Suppressor macrophage treated with lipopolysaccharide for 4 hours (primary cell): ENCODE measurements at regions not wholly inside any gene's neighbourhood (a gene's known extent, or its start where the extent isn't known, plus 50 kb on each side); places are given as distances from the start of the nearest gene placed in this dataset.

Experiments
- DNase-seq: peaks from one replicate; pipeline ENCODE4 v3.0.0-alpha.2; 2020

DNA sequence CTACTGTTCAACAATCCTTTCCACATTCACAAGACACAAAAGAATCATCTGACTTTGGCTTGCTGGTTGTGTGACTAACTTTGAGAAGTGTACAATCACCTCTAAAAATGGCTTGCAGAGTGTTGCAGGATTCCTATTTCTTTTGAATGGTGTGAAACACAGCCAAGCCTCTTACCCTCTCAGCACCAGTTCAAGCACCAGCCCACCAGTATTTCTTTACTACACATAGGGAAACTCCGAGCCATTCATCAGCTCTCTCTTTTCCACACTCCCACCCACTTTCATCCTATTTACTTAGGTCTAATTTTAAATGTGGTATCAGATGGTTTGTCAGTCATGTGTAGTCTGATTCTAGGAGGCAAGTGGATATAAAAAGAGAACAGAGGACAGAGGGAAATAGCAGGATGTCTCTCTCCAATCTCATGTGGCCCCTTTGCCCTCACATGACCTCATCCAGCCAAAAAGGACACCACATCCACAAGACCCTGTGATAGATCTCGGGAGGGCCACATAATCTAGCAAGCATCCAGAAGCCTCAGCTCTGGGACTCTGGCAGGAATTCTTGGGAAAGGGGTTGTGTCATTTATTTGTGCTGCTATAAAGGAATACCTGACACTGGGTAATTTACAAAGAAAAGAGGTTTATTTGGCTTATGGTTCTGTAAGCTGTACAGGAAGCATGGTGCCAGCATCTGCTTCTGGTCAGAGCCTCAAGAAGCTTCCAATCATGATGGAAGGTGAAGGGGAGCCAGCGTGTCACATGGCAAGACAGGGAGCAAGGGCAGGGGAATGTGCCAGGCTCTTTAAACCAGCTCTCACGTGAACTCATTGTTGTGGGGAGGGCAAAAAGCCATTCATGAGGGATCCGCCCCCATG lies 66.8 kb upstream of the NEBL start:
- no peak for DNase-seq

DNA sequence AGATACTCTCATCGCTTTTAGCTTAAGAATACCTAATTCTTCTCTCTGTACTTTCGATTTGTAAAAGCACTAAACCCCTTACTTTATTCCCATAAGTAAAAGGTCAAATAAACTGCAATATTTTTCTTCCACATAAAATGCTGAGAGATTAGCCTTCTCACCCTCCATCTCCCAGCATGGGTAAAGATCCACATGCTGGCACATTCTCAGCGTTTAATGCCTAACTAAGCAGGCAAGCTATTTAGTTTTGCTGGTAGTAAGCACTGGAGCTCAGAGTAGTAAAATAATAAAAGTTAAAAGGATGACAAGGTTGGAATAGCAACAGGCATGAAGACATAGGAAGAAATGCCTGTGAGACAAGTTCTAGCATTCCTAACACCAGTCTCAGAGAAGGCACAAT lies 65.9 kb upstream of the NEBL start:
- no peak for DNase-seq

DNA sequence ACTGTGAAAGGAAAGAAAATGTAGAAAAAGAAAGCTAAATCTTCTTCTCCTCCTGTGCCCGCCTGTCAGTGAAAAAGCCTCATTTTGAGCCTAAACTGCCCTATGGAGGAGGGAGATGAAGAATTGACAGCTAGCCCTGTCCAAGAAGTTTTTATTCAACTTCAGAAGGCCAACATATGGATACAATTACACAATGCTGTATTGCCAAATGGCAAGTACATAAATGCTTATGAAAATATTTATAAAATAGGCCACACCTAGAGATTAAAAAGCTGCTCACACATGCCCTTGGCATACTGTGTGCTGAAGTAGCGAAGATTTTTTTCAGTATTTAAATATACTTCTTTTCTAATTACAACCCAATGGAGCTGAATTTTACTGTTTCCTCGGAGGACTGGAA lies 65.1 kb upstream of the NEBL start:
- no peak for DNase-seq

DNA sequence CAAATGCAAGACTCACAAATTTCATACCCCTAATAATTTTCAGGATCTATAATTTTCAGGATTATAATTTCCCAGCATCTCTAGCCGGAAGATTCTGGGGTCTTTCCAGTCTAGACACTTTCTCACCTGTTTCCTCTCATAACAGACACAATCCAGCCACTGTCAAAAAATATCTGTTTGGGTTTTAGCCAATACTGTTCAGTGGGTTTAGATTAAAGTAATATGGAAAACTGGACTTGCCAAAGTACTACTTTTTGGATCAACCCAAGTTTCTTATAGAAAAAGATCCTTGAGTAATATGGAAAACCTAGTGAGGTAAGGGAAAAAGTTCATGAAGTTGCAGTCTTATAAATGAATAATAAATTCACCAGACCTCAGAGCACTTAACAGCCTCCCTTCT lies 62.1 kb upstream of the NEBL start:
- no peak for DNase-seq

DNA sequence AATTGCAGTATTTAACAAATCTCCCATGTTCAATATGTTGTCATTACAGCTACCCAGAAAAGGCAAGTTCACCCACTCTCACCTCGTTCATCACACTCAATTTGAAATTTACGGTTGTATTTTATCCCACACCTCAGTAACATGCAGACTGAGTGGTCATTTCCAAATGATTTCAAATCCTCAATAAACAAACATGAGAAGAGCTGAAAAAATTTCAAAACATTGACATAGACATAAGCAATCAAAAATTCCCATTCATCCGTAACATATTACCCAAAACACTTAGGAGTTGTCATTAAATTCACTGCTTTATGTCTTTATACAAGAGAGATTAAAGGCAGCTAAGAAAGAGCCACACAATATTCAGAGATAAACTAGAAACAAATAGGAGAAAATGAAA lies 61.7 kb upstream of the NEBL start:
- no peak for DNase-seq

DNA sequence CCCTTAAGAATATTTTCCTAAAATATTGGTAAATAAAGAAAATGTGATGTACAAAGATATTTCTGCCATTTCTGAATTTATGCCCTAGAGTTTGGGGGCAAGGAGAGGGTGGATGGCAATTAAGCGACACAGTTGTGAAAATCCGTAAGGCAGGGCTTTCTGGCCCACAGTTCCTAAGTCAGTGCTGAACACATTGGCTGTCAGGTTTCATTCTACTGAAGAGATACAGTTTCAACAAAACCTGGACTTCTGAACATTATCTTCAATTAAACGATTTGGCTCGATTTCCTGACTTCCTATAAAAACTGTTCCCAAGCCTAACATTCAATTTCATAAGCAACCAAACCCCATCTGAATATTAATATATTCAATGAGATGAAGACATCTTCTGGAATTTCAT lies 61.1 kb upstream of the NEBL start:
- no peak for DNase-seq

DNA sequence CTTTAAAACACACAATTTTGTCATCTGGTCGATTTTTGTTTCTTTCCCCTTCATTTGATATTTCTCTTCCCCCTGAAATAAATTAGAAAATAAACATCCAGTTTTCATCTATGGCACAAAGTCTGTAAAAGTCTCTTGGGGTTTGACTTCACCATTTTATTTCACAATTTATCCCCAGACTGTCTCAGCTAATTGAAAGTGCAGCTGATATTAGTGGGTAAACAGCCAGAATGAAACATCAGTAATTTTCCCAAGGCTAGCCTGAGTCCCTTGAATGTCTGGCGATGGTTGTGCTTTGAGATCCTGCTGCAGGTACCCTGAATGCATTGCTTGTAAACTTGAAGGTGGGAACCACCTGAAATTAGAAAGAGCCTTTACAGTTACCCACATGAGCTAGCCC lies 60.6 kb upstream of the NEBL start:
- DNase-seq = no peak

DNA sequence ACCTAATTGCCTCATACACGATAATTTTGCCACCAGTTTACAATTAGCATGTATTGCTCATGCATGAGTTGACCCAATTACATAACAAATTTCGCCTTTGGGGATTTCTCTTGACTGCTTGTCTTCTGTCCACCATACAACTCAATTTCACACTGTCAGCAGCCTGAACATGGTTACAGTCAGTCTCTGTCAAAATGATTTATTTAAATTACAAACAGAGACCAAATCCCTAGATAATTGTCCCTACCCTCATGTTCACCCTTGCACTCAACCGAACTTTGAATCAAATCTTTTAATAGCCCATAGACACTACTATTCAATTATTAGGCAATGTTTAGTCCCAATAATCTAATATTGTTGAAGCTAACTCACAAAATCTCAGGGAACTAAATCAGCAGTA lies 59.7 kb upstream of the NEBL start:
- DNase-seq = no peak

DNA sequence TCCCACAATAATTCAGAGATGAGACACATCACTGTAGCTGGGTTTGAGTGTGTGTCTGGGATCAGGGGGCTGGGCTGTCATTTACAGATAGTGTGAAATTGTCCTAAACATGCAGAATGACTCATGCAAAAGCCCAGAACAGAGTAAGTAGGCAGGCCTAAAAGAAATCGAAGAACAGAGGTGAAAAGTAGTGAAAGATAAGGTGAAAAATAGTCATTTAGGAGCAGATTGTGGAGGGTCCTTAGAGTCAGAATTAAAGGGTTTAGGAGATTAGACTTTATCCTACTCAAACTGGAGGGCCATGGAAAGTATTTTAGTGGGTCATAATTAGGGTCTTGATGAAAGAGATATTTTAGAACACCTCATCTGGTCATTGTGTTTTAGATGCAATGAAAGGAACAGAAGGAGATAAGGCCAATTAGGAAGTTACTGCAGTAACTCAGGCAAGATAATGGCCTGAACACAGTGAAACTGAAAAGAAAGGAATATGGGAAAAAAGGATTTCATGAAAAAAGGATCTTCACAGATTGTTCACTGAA lies 58.3 kb upstream of the NEBL start:
- no peak for DNase-seq

DNA sequence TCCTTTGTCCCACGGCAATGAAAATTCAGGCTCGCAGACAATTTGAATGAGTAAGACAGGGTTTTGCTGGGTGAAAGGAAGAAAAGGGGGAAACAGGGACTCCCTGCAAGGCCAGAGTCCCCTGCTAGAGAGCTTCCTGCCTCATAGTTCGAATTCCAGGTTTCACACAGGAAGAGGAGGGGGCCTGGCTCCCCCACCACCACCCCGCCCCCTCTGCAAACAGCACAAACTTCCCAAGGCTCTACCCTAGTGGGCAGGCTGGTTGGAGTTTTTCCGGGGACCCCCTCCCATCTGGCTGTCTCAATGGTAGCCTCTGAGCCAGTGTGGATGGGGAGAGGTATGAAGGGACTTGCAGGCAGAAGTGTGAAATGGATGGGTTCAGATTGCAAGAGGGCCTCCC lies 57.4 kb upstream of the NEBL start:
- no peak for DNase-seq

DNA sequence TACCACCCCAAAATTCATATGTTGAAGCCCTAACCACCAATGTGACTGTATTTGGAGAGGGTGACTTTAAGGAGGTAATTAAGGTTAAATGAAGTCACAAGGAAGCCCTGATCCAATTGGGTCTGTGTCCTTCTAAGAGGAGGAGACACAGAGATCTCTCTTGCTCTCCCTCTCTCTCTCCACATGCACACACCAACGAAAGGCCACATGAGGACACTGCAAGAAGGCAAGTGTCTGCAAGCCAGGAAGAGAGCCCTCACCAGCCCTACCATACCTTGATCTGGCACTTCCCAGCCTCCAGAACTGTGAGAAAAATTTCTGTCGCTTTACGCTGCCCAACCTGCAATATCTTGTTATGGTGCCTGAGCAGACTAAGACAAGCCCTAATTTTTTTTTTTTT lies 56.0 kb upstream of the NEBL start:
- DNase-seq = no peak

DNA sequence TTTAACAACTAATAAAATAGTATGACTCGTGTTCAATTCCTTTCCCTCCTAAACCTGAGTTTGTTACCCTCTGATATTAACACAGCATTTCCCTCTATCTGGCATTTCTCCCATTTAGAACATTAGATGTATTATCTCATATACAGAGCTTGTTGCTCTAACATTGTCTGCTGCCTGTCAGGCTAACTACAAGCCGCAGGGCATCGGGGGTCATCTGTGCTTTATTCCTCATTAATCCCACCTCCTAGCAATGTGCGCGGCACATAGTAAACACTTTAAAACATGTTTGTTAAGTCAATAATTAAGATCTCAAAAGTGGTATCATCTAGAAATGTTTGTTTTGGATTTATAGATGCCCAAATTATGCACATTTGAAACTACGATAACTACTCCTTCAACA lies 52.9 kb upstream of the NEBL start:
- no peak for DNase-seq

DNA sequence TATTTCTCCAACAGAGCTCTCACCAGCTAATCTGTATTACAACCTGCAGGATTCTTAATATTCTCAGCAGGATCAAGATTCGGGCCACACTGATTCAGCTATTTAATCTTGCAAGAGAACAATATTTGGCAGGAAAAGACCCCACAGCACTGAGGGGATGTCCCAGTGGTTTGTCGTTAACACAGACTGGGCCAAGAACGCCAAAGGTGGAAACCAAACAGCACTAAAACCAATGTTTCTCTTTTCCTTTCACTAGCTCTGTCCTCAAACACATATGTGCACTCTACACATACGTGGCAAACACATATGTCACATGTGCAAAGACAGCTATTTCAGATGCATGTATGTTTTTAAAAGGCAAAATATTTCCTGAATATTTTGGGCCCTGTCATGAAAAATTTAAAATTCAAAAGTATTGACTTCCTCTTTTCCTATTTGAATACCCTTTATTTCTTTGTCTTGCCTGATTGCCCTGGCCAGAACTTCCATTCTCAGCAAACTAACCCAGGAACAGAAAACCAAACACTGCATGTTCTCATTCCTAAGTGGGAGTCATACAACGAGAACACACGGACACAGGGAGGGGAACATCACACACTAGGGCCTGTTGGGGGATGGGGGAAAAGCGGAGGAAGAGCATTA lies 51.7 kb upstream of the NEBL start:
- DNase-seq = no peak
